HG02884 (cell line): ENCODE measurements at regions not wholly inside any gene's neighbourhood (a gene's known extent, or its start where the extent isn't known, plus 50 kb on each side); places are given as distances from the start of the nearest gene placed in this dataset.

Experiments used
- ATAC-seq: cut with Tn5 transposase; IDR thresholded peaks from one replicate; pipeline ENCODE4 v1.9.1; 2021; ENCODE audit warnings: mild to moderate bottlenecking, moderate library complexity; ENCODE audit not compliant: unreplicated experiment

DNA sequence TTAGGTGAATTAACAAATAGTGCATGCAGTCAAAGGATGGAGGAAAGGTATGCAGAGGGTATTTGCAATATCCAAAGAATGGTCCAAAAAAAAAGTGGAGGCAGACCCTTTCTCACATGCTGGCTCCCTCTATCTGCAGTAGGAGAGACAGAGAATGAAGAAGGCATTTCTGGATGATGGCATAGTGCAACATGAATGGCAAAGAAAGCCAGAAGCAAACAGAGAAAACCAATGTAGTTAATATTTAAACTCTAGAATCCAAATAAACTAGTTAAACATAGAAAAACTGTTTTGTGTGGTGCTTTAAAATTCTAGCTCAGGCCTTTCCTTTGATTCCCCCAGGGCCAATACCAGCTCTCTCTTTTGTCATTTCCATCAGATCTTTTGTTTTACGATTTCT, 403.1 kb upstream of the WWC1 start:
- ATAC-seq: no peak

GRCh38 chr5:167889276-167889675, 402.2 kb upstream of the WWC1 start:
- no peak for ATAC-seq

- ATAC-seq: no peak
Observed at GRCh38 chr5:167892352-167893115, 398.9 kb upstream of the WWC1 start.

- no peak for ATAC-seq
Observed at GRCh38 chr5:167893271-167893670, 398.2 kb upstream of the WWC1 start.

DNA sequence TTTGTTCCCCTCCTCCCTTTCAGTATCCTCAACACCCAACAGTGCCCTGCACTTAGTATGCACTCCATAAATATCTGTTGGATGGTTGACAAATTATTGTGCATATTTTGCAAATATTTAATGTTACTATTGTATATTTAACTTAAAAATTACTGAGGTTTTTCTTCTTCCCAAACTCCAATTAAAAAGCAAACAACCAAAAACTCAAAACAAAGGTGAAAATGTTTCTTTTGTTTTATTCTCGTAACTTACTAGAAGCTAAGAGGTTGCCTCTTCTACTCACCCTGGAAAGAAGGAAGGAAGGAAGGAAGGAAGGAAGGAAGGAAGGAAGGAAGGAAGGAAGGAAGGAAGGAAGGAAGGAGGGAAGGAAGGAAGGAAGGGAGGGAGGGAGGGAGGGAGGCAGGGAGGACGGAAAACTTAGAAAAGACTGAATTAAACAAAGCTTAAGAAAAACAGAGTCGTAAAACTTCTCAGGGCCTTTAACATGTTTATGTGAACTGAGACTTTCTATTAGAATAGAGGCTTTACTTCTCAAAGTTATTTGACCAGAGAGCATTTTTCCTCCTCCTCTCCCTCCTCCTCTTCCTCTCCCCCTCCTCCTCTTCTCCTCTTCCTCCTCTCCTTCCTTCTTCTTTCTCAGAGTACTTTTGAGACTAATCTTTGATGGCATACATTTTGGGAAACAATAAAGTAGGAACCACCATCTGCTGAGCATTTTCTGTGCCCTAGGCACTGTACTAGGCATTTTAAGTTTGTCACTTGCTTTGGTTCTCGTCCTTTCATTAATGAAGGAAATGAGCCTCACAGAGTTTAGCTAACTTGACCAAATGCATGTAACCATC, 396.6 kb upstream of the WWC1 start:
- ATAC-seq: no peak

DNA sequence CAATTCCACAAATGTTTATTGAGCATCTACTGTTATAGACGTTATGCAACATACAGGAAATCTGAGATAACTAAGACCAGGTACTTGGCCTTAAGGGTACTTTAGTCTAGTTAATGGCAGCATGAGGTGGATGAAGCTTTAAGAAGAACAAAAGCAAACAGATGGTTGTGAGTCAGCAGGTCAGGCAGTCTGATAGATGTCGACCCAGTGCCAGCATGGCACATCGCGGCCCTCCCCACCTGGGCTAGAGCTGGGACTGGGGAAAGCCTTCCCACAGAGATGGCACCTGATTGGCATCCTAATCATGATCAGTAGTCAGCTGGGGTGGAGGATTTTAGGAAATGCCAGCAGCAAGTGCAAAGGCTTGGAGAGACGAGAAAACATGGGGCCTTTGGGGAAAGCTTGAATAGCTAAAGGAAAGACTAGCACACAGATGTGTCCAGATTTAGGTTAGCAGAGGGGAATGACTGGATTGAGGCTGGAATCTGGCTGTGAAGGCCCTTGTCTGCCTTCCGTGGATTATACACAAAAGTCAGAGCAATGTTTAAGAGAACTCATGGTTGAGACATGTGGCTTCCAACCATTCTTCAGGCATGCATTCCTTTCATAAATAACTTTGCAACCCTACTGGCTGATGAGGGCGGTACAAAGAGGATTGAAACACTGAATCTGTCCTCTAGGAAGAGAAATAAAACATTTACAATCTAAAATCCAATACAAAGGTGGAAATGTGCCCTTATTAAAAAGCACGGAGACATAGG, 395.4 kb upstream of the WWC1 start:
- ATAC-seq: no peak

DNA sequence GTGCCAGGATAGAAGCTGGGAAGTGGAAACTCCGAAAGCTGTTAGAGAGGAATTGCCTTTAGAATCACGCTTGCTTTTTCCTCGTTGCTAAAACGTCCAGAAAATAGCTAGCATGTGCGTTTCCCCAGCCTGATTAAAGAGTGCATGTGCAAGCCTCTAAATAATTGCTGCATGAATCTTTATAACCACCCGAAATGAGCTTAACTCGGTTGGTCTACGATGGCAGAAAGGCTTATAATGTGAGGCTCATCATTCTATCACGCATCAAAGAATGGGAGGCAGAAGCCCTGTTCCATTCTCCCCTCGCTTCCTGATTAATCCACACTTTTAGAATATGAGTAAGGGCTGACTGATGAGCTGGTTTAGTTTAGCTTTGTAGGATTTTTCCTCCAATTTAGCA, 394.6 kb upstream of the WWC1 start:
- no peak for ATAC-seq

DNA sequence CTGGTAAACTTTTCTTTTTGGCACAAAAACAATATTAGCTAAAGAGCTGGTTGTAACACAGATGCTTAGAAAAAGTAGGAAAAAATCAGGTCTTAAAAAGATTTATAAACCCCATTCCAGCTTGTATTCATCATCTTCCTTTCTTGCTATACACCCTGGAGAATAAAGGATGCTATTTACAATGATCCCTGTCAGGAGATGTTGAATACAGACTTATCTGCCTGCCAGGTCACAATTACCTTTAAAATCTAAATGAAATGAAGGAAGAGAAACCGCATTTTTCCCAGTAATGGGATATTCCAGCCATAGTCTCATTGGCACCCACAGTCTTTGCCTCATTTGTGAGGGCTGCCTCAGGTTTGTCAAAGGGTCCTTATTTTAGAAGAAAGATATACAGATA, 394.1 kb upstream of the WWC1 start:
- no peak for ATAC-seq

DNA sequence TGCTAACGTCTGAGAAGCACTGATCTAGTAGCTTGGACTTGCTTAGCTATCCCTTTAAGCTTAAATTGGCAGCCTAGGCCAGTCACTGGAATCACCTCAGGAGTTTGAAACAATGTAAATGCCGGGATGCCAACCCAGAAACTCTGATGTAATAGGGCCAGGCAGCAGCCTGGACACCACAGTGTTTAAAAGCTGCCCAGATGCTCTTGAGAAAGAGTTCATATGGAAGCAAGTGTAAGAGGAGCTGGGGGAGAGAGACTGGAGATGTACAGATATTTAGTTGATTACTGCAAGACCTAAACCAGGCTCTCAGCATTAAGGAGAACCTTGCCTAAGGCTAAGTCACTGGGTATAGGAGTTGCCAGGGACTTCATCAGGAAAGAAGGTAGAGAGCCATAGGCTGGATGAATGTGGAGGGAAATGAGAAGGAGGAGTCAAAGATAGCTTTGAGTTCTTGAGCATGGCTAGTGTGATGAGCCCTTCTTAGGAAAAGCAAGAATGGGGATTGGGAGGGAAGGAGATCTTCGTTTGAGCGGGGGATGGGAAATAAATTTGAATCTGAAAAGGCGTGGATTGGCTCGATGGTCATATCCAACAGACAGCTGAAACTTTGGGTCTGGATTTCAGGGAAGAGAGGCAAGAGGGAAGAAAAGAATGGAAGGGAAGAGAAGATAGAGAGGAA, 392.9 kb upstream of the WWC1 start:
- ATAC-seq: no peak

DNA sequence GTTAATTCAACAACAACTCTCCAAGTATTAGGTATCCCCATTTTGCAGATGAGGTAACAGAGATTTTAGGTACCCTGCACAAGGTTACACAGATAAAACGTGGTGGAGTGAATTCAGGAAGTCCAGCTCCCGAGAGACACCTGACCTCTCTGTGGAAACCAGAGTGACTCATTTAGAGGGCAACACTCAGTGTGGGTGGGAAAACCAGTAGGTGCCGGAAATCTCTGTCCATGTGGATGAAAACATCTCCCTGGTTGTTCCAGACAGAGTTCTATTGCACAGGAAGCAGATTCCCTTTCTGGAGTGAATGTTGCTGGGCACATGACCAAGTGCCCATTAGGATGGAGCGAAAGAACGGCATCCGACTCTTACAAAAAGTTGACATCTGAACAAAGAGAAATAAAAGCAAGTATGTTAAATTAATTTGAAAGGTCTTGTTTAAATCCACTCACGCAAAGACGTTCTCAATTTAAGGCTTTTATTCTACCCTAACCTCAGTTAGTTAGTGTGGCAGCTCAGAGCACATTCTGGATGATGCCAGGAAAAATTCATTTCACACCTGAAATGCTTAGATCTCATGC, 391.9 kb upstream of the WWC1 start:
- ATAC-seq: no peak

DNA sequence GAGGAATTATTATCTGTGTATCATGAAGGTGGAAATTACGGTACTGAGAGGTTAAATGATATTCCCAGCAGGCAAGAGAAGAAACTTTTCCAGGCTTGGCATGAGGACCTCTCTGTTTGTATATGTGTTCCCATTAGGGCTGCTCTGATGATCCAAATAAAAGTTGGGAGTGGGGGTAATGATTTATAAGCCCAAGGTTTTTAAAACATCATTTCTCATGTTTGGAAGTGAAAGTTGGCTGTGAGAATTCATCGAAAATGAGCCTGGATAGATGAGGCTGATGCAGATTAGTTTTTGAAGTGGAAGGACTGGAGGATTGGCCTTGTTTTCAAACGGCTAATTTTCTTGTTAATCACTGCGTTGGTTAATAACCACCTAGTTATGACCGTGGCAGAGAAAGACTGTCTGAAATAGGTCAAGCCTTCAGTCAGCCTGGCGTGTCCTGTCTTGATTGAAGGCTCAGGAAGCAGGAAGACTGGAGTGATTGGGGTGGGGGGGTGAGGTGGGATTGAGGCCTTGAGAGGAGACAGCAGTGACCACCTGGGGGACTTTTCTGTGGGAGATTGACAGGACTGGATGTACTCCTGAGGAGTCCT, 391.0 kb upstream of the WWC1 start:
- ATAC-seq: no peak

GRCh38 chr5:167902298-167902697, 389.1 kb upstream of the WWC1 start:
- ATAC-seq: no peak

DNA sequence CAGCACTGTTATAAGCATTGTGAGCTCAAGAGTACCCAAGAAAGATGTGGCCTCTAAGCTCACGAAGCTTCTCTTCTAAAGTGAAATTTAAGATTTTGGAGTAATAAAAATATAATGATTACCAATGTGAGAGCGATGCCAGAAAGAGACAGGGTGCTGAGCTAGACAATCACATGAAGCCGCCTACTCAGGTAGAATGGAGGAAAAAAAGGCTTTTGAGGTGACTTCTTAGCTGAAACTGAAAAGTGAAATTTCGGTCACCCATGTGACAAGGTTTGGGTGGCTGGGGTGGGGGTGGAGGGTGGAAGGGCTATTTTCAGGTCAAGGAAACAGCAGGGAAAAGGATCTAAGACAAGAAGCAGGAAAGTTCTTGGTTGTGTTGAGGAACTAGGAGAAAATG, 388.2 kb upstream of the WWC1 start:
- ATAC-seq: no peak

- no peak for ATAC-seq
Observed at GRCh38 chr5:167903659-167904058, 387.8 kb upstream of the WWC1 start.

- ATAC-seq: no peak
Observed at GRCh38 chr5:167905919-167906853, 385.3 kb upstream of the WWC1 start.

GRCh38 chr5:167908606-167909005, 382.8 kb upstream of the WWC1 start:
- no peak for ATAC-seq

- no peak for ATAC-seq
Observed at GRCh38 chr5:167912941-167913665, 378.3 kb upstream of the WWC1 start.

- no peak for ATAC-seq
Observed at GRCh38 chr5:167915237-167915636, 376.2 kb upstream of the WWC1 start.
